Left renal pelvis (tissue), 4 donors: ENCODE measurements at regions not wholly inside any gene's neighbourhood (a gene's known extent, or its start where the extent isn't known, plus 50 kb on each side); places are given as distances from the start of the nearest gene placed in this dataset.
A peak's percentile ranks its signal among the peaks of the same experiment; 100 is the strongest.
"Not testable (repeated sequence)": the region's sequence is repeated elsewhere in the genome, so short reads cannot be mapped to it uniquely, and the experiment has no call there.

Source experiments
- DNase-seq, 4 donors: peaks; one replicate each; pipeline ENCODE4 v3.0.0-alpha.2; 2013; ENCODE audit warnings: low read depth in 4 of 4, low spot score in 3 of 4

DNA sequence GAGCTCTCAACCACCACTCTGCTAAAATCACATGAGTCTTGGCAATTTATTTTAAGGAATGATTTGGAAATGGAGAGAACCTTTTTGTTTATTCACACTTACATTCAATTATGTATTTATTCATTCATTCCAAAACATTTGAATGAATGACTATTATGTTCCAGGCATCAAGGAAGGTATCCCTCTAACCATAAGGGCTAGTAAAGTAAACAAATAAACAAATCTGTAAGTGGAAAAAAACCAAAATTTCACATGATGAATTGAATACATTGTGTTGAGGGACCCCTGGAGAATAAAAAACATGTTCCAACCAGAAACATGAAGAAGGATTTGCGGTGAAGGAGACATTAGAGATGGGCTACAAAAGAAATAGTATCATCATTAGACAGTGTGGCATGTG, 677.8 kb downstream of the TOX3 start:
- no peak for DNase-seq

DNA sequence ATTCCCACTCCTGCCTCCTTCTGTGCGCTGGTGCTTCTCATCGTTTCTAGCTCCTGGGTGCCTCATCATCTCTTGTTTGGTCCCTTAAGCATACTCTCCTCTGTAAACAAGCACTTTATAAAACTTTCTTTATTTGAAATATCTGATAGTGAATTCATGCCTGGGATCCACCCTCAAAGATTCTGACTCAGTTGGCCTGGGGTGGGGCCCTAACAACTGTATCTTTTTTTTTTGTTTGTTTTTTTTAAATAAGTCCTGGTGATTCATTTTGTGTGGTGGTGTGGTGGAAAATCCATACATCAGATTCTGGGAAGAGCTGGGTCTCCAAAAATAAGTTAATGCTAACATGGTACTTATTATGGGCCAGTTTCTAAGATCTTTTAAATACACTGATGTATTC, 678.3 kb downstream of the TOX3 start:
- no peak for DNase-seq

GRCh38 chr16:51867386-51868065, 679.4 kb downstream of the TOX3 start:
- DNase-seq, result no peak

DNA sequence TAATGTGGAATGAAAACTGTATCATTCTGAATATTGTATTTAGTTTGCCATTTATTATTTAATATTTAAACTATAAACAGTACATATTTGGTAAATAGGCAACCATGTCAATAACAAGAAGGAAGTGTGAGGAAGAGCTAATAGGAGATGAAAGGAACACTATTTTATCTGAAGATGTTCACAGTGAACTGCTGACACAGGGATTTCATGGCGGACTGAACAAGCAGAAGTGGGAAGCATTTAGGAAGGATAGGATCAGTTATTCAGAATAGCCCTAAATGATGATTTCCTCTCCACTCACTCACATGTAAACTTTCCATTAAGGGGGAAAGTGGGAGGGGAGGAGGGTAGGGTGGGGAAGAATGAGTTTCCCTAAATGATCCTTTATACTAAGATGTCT, 682.4 kb downstream of the TOX3 start:
- no peak for DNase-seq

- DNase-seq, result no peak
Observed at GRCh38 chr16:51854401-51854951, 692.5 kb downstream of the TOX3 start.

- no peak for DNase-seq
Observed at GRCh38 chr16:51853586-51853985, 693.4 kb downstream of the TOX3 start.

GRCh38 chr16:51852892-51853291, 694.1 kb downstream of the TOX3 start:
- DNase-seq, result no peak

DNA sequence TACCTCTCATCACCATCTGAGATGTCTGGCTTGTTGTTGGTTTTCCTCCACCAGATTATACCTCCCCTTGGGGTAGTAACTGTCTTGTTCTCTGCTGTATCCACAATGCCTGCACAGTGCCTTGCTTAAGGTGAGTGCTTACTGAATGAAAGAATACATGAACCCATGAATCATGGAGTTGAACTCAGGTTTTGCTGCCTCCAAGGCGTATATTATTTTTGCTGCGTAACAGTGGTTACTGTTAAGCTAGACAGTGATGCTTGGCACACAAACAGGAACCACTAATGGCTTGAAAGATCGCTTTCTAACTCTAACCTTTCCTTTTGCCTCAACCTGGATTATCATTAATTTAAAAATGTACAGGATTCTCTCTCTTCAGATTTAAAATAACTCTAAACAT, 695.8 kb downstream of the TOX3 start:
- no peak for DNase-seq

DNA sequence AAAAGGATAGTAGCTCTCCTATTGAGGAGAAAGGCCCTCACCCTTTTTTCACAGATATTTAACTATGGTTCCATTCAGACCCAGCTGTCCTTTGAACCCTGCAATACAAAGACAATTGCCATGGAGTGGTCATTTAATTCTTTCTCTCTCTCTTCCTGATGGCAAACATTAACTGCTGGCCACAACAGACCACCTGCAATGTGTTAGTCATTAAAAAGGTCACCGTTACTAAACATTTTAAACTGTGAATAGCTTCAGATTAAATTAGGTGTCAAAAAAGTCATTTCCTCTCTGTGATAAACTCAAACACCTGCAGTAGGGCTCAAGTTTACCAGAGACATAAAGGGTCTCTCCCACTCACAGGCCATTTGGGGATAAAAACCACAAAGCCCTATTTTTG, 697.2 kb downstream of the TOX3 start:
- no peak for DNase-seq

GRCh38 chr16:51845586-51846305, 694.7 kb upstream of the SALL1 start:
- DNase-seq, result peak; percentile 56 to 83 (median 67)

GRCh38 chr16:51839727-51840462, 688.8 kb upstream of the SALL1 start:
- DNase-seq, result no peak

- no peak for DNase-seq
Observed at GRCh38 chr16:51834794-51835193, 683.7 kb upstream of the SALL1 start.

DNA sequence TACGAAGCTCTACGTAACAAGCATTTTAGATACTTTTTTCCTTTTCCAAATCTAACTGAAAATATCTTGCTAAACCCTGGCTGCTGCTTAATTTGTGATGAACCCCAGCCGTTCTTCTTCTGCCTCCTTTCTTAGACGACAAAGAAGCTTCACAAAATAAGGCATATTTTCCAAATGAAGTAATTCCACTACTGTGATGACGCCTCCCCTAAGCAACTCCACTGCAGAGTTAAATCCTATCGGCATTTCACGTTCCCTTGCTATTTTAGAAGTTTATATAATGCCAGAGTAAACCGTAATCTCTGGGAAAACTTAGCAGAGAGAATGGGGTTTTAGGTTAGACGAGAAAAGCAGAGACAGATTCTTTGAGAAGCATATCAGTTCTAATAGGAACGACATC, 683.1 kb upstream of the SALL1 start:
- DNase-seq, result no peak

DNA sequence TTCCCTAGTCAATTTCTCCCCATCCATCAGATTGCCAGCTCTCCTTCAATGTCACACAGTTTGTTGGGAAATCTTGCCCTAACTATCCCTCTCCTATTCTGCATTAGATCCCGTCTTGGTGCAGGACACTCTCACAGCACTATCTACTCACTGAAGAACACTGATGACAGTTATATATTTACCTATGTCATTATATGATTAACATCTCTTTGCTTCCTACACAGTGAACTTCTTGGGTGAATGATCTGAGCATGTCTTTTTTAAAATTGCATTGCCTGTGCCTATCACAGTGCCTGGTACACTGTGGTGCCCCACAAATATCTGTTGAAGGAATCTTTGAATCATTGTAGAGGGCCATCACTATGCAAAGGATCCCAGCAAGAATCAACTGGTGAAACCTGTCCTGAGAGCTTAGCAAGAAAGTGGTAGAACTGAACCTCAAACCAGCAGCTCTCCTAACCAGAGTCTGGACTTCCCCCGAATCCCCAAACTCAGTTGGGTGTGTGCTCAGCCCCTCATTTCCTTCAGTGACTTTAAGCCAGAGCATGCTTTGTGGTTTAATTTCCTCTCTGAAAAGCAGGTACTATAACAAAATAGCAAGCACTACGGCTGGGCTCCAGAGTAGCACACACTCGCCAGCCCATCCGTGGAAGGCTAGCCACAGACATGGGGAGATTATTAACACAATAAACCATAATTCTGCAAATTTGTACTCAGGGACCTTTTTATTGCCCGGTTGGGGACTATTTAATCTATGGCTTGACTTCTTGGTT, 680.7 kb upstream of the SALL1 start:
- no peak for DNase-seq

GRCh38 chr16:51831034-51831433, 680.0 kb upstream of the SALL1 start:
- not testable (repeated sequence) for DNase-seq

GRCh38 chr16:51825779-51826178, 674.7 kb upstream of the SALL1 start:
- no peak for DNase-seq

GRCh38 chr16:51822471-51822870, 671.4 kb upstream of the SALL1 start:
- no peak for DNase-seq

- no peak for DNase-seq
Observed at GRCh38 chr16:51821527-51821926, 670.5 kb upstream of the SALL1 start.

DNA sequence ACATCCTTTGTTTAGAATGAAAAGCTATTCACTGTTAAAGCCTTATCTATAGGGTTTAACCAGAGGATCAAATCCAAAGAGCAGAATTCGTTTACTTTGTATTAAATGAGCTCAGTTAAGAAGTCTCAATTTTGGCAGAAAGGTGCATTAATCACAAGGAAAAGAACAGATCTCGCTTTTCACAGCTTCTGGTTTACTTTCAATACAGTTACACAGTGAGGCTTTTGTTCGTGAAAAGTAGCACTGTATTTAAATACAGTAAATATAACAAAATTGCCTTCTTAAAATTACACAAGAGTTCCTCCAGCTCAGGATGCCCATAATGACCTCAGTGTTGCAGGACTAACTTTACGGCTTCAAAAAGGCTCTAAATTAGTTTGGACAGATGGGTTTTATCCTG, 669.1 kb upstream of the SALL1 start:
- no peak for DNase-seq

DNA sequence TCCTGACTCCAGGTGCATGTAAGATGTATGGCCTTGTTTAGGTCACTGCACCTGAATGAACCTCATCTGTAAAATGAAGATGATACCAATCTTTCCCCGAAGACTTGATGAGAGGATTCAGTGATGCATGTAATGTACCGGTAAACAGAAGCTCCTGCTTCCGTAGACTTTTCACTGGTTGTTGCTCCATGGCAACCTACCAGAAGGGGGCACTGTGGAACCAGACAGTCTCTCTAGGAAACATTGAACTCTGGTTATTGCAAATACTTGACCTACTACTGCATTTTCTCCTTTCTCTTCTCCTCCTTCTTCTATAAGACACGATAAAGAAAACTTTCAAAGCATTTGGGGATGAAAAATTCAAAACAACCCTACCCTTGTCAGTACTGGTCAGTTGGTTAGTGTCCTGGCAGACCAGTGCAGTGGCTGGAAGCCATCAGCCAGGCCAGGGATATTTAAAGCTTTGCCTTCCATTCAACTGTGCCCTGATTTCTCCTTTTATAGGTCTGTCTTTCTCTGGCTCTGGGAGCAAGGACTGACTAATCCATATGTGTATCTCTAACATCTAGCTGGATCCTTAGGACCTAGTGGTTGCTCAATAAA, 667.4 kb upstream of the SALL1 start:
- peak in 2 of 4 donors; percentile 53 to 58 for DNase-seq
